ENCODE measurements at regions not wholly inside any gene's neighbourhood (a gene's known extent, or its start where the extent isn't known, plus 50 kb on each side); places are given as distances from the start of the nearest gene placed in this dataset.
"Not testable (repeated sequence)": the region's sequence is repeated elsewhere in the genome, so short reads cannot be mapped to it uniquely, and the experiment has no call there.

GRCh38 chr10:65197935-65198334 is 1676.7 kb downstream of the REEP3 start:
- no peak for DNase-seq

GRCh38 chr10:65201491-65201890 is 1680.3 kb downstream of the REEP3 start:
- no peak for DNase-seq

- no peak for DNase-seq
Measured at GRCh38 chr10:65204999-65205398, 1683.8 kb downstream of the REEP3 start.

GRCh38 chr10:65213170-65213569 is 1692.0 kb downstream of the REEP3 start:
- no peak for DNase-seq

- no peak for DNase-seq
Measured at GRCh38 chr10:65219444-65219843, 1698.2 kb downstream of the REEP3 start.

GRCh38 chr10:65231148-65231547 is 1694.7 kb upstream of the LRRTM3 start:
- DNase-seq: no peak

GRCh38 chr10:65234261-65234660 is 1691.6 kb upstream of the LRRTM3 start:
- DNase-seq: no peak

GRCh38 chr10:65235266-65235665 is 1690.6 kb upstream of the LRRTM3 start:
- no peak for DNase-seq

GRCh38 chr10:65235846-65236245 is 1690.0 kb upstream of the LRRTM3 start:
- DNase-seq: no peak

- no peak for DNase-seq
Measured at GRCh38 chr10:65265451-65265954, 1660.3 kb upstream of the LRRTM3 start.

GRCh38 chr10:65269551-65269950 is 1656.3 kb upstream of the LRRTM3 start:
- not testable (repeated sequence) for DNase-seq

GRCh38 chr10:65270969-65271368 is 1654.9 kb upstream of the LRRTM3 start:
- DNase-seq: no peak

GRCh38 chr10:65273115-65273514 is 1652.7 kb upstream of the LRRTM3 start:
- no peak for DNase-seq

GRCh38 chr10:65275296-65275695 is 1650.5 kb upstream of the LRRTM3 start:
- DNase-seq: no peak

GRCh38 chr10:65284495-65285041 is 1641.3 kb upstream of the LRRTM3 start:
- DNase-seq: no peak

GRCh38 chr10:65285726-65286125 is 1640.1 kb upstream of the LRRTM3 start:
- not testable (repeated sequence) for DNase-seq

- DNase-seq: no peak
Measured at GRCh38 chr10:65291286-65291685, 1634.5 kb upstream of the LRRTM3 start.

- DNase-seq: no peak
Measured at GRCh38 chr10:65292551-65292950, 1633.3 kb upstream of the LRRTM3 start.

- DNase-seq: no peak
Measured at GRCh38 chr10:65294329-65294728, 1631.5 kb upstream of the LRRTM3 start.

- no peak for DNase-seq
Measured at GRCh38 chr10:65301181-65301580, 1624.7 kb upstream of the LRRTM3 start.

- DNase-seq: no peak
Measured at GRCh38 chr10:65306201-65306600, 1619.6 kb upstream of the LRRTM3 start.

GRCh38 chr10:65312876-65313275 is 1613.0 kb upstream of the LRRTM3 start:
- no peak for DNase-seq

- DNase-seq: no peak
Measured at GRCh38 chr10:65313406-65313805, 1612.4 kb upstream of the LRRTM3 start.

- DNase-seq: no peak
Measured at GRCh38 chr10:65314253-65314652, 1611.6 kb upstream of the LRRTM3 start.
